Stomach (tissue), 8 donors: ENCODE measurements at regions not wholly inside any gene's neighbourhood (a gene's known extent, or its start where the extent isn't known, plus 50 kb on each side); places are given as distances from the start of the nearest gene placed in this dataset.

Experiments
- DNase-seq, 2 donors: peaks; one replicate each; pipeline versions ENCODE4 v3.0.0 to v3.0.0-alpha.2; 2013 to 2019
- H3K27ac ChIP-seq, 5 donors: fragments of 200-600 bp in 4 of 5; sonication (generic) in 4 of 5; one replicate each; pipeline ENCODE4 v1.5.1; 2013 to 2019; ENCODE audit warnings: mild to moderate bottlenecking in 1 of 5, moderate library complexity in 1 of 5
- H3K27me3 ChIP-seq, 3 donors: fragments of 200-600 bp; sonication (generic); one replicate each; pipeline ENCODE4 v1.5.1; 2017 to 2019; ENCODE audit warnings: mixed run types in 1 of 3
- H3K36me3 ChIP-seq, 4 donors: fragments of 200-600 bp; sonication (generic); 1 replicate in 3 of 4; 2 replicates in 1 of 4; pipeline ENCODE4 v1.5.1; 2016 to 2019
- H3K4me1 ChIP-seq, 4 donors: fragments of 200-600 bp; sonication (generic); one replicate each; pipeline ENCODE4 v1.5.1; 2016 to 2019
- H3K4me3 ChIP-seq, 4 donors: fragments of 200-600 bp; sonication (generic) in 3 of 4; one replicate each; pipeline ENCODE4 v1.5.1; 2016 to 2019; ENCODE audit warnings: mild to moderate bottlenecking in 1 of 4
- H3K9me3 ChIP-seq, 4 donors: fragments of 200-600 bp; sonication (generic); one replicate each; pipeline ENCODE4 v1.5.1; 2016 to 2019
- EP300 ChIP-seq: sonication (generic); formaldehyde crosslinking; IDR thresholded peaks from one replicate; pipeline ENCODE4 v1.6.1; 2017; ENCODE audit warnings: antibody characterized with exemption
- POLR2A ChIP-seq, 4 donors: fragments of 450-650 bp; IDR thresholded peaks; one replicate each; pipeline ENCODE4 v1.6.1; 2016; ENCODE audit warnings: antibody characterized with exemption in 4 of 4, control low read depth in 2 of 4, mild to moderate bottlenecking in 1 of 4, moderate library complexity in 1 of 4
- POLR2AphosphoS5 ChIP-seq, 3 donors: sonication (generic); formaldehyde crosslinking; IDR thresholded peaks; one replicate each; pipeline ENCODE4 v1.6.1; 2016; ENCODE audit warnings: antibody characterized with exemption in 3 of 3
- WGBS, 5 donors: extraction: QIAGEN DNeasy Blood & Tissue Kit in 3 of 5; methylation state at CpG; one replicate each; pipeline versions ENCODE4 v1.1.5 to v1.1.7; 2013 to 2018; 5-methylcytosine and 5-hydroxymethylcytosine counted together
- intact Hi-C: fragments of 100-400 bp; cut with DNase I; formaldehyde crosslinking; loops from one replicate; pipeline ENCODE4 v1.15.1; 2023; ENCODE audit warnings: low total_unique reads
- TF ChIP-seq, protein P1 (sequence below), 7 experiments: fragments of 450-650 bp in 4 of 7; fragments of 200-600 bp in 3 of 7; sonication (generic) in 3 of 7; IDR thresholded peaks; one replicate each; pipeline ENCODE4 v1.5.1; 2016 to 2019; ENCODE audit warnings: antibody characterized with exemption in 7 of 7, control low read depth in 2 of 7, mild to moderate bottlenecking in 1 of 7
- donor health status: healthy with polysubstance abuse.
- donor health status: Bipolar disorder and iron deficiency.
- donor health status: healthy.

DNA sequence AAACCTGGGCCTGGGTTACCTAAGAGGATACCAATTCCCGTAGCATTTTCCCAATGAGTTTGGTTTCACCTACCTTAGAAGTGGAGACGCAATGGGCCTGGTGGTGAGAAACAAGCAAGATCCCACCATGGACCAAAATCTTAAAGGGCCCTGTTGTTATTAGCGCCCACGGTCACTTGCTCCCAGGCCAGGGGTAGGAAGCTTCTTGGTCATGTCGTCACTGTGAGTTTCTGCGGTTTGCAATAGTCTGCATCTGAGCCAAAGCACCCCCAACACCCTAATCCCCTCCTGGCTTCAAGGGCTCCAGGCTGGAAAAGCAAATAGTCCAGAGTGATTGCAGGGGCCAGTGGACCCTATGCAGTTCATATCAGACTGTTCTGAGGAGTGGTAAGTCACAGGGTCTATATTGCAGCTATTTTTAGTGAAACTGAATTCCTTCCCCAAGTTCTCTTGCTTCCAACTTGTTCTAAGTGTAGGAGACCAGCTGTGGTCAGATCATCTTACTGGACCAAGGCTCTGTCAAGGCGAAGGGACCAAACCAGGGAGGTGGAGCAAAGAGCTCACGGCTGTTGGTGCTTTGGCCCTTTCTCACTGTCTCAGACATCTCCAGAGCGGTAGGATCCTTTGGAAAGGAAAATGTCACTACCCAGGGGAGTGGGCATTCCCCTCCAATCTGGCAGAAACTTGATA is 307.9 kb upstream of the F9 start:
- H3K4me1 ChIP-seq: no peaks in the 10 kb centered on the region
- no peaks in the 10 kb centered on the region for H3K9me3 ChIP-seq
- no peak for DNase-seq
- no peak overlapping the region for H3K4me3 ChIP-seq
- H3K27ac ChIP-seq: no peak overlapping the region
- peaks cover 0 to 6% (median 0%) of the 10 kb centered on the region in 3 donors for H3K27me3 ChIP-seq
- TF ChIP-seq, protein P1, sequence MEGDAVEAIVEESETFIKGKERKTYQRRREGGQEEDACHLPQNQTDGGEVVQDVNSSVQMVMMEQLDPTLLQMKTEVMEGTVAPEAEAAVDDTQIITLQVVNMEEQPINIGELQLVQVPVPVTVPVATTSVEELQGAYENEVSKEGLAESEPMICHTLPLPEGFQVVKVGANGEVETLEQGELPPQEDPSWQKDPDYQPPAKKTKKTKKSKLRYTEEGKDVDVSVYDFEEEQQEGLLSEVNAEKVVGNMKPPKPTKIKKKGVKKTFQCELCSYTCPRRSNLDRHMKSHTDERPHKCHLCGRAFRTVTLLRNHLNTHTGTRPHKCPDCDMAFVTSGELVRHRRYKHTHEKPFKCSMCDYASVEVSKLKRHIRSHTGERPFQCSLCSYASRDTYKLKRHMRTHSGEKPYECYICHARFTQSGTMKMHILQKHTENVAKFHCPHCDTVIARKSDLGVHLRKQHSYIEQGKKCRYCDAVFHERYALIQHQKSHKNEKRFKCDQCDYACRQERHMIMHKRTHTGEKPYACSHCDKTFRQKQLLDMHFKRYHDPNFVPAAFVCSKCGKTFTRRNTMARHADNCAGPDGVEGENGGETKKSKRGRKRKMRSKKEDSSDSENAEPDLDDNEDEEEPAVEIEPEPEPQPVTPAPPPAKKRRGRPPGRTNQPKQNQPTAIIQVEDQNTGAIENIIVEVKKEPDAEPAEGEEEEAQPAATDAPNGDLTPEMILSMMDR (IDR thresholded peaks at IDR 0.05): no peak
- TF ChIP-seq POLR2AphosphoS5 (IDR thresholded peaks at IDR 0.05) (no peak), EP300 (no peak), POLR2A (IDR thresholded peaks at IDR 0.05) (no peak)
- WGBS, 5 donors: 69 to 91% (median 75%) methylated on average over 3 to 9 of the region's 9 CpGs
- intact Hi-C loops: no loop called here
- H3K36me3 ChIP-seq: no peaks in the 10 kb centered on the region

DNA sequence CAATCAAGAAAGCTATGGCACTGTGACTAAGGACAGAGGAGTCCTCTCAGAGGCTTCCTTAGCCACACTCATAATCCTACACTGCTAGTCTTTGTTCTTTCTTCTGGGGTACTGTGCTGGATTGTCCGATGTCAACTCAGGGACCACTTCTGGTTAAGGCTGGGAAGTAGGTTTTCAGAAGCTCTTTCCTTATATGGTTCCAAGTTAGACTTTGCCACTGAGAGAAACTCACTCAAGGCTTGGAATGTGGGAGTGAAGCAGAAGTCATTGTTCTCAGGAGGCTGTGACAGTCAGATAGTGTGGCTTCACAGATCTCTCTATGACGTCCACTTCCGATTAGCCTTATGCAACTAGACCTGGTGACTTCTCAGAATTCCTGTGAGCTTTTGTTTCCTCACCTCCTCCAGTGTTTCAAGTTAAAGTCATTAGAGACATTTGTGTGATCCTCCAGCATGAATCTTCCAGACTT is 317.3 kb upstream of the F9 start:
- Histone ChIP-seq H3K4me1 (no peaks in the 10 kb centered on the region), H3K4me3 (no peak overlapping the region), H3K27ac (no peak overlapping the region), H3K9me3 (no peaks in the 10 kb centered on the region), H3K36me3 (no peaks in the 10 kb centered on the region), H3K27me3 (no peaks in the 10 kb centered on the region)
- WGBS, 5 donors: 71 to 81% (median 79%) methylated on average over 3 of the region's 3 CpGs
- TF ChIP-seq EP300 (no peak), POLR2AphosphoS5 (IDR thresholded peaks at IDR 0.05) (no peak)
- TF ChIP-seq, protein P1 (IDR thresholded peaks at IDR 0.05): no peak
- intact Hi-C loops: no loop called here
- no peak for DNase-seq

GRCh38 chrX:139211568-139212182 is 318.9 kb upstream of the F9 start:
- no peaks in the 10 kb centered on the region for H3K9me3 ChIP-seq
- WGBS, 5 donors: 29 to 51% (median 39%) methylated on average over 5 to 8 of the region's 8 CpGs
- TF ChIP-seq, protein P1 (IDR thresholded peaks at IDR 0.05): no peak
- TF ChIP-seq EP300: no peak
- no peak for TF ChIP-seq POLR2A (IDR thresholded peaks at IDR 0.05)
- TF ChIP-seq POLR2AphosphoS5 (IDR thresholded peaks at IDR 0.05): no peak
- H3K27ac ChIP-seq: no peak overlapping the region
- no peak overlapping the region for H3K4me3 ChIP-seq
- no peaks in the 10 kb centered on the region for H3K4me1 ChIP-seq
- no peak for DNase-seq
- no peaks in the 10 kb centered on the region for H3K36me3 ChIP-seq
- intact Hi-C loops: no loop called here
- no peaks in the 10 kb centered on the region for H3K27me3 ChIP-seq

GRCh38 chrX:139209342-139209741 is 321.2 kb upstream of the F9 start:
- intact Hi-C loops: no loop called here
- no peaks in the 10 kb centered on the region for H3K36me3 ChIP-seq
- TF ChIP-seq POLR2A (IDR thresholded peaks at IDR 0.05): no peak
- TF ChIP-seq, protein P1 (IDR thresholded peaks at IDR 0.05): no peak
- no peak for TF ChIP-seq EP300
- no peak for TF ChIP-seq POLR2AphosphoS5 (IDR thresholded peaks at IDR 0.05)
- peaks cover 0 to 1% (median 0%) of the 10 kb centered on the region in 3 donors for H3K27me3 ChIP-seq
- H3K9me3 ChIP-seq: peaks cover 0 to 1% (median 0%) of the 10 kb centered on the region in 4 donors
- DNase-seq: no peak
- no peak overlapping the region for H3K27ac ChIP-seq
- H3K4me3 ChIP-seq: no peak overlapping the region
- 58 to 84% (median 66%) methylated on average over 4 to 5 of the region's 5 CpGs for WGBS, 5 donors
- H3K4me1 ChIP-seq: peaks cover 0 to 9% (median 4%) of the 10 kb centered on the region in 4 donors
